IMR-90 (cell line): ENCODE measurements at regions not wholly inside any gene's neighbourhood (a gene's known extent, or its start where the extent isn't known, plus 50 kb on each side); places are given as distances from the start of the nearest gene placed in this dataset.

Experiments
- ATAC-seq: fragments of 200-7000 bp; cut with Tn5 transposase; 2 replicates; pipeline ENCODE4 v1.9.1; 2020; ENCODE audit warnings: low read depth, mild to moderate bottlenecking, moderate library complexity
- BruUV-seq: library from RNA; stranded (reverse); fragments of 400-500 nt; replicated peaks from 2 replicates; lab custom pipeline; 2021; lab: Mats Ljungman, UMichigan
- CTCF ChIA-PET: fragments of 300-600 bp; formaldehyde crosslinking; extraction: SDS; loops from one replicate; lab custom pipeline; 2021; ENCODE audit warnings: antibody characterized with exemption; lab: Yijun Ruan, JAX
- POLR2A ChIA-PET: fragments of 300-600 bp; sonication (Branson Sonifier 250); formaldehyde crosslinking; loops from one replicate; lab custom pipeline; 2022; ENCODE audit warnings: antibody characterized with exemption; ENCODE audit not compliant: unreplicated experiment; lab: Charles Lee
- DNase-seq: peaks from one replicate; pipeline ENCODE4 v3.0.0; 2013
- H2AFZ ChIP-seq: replicated peaks from 2 replicates; pipeline ENCODE3; 2013; ENCODE audit warnings: low read length, mild to moderate bottlenecking; ENCODE audit not compliant: poor library complexity
- H2AK5ac ChIP-seq: 2 replicates; pipeline ENCODE4 v1.6.1; 2013; ENCODE audit warnings: low read depth, low read length, inconsistent platforms
- H2AK9ac ChIP-seq: replicated peaks from 2 replicates; pipeline ENCODE3; 2013; ENCODE audit warnings: mild to moderate bottlenecking, low read depth, low read length, moderate library complexity; ENCODE audit not compliant: poor library complexity
- H2BK120ac ChIP-seq: 2 replicates; pipeline ENCODE4 v1.6.1; 2013; ENCODE audit warnings: low read depth, low read length, inconsistent platforms
- H2BK15ac ChIP-seq: 3 replicates; pipeline ENCODE4 v1.6.1; 2013; ENCODE audit warnings: low read depth, low read length, inconsistent platforms
- H2BK20ac ChIP-seq: 2 replicates; pipeline ENCODE4 v1.6.1; 2013; ENCODE audit warnings: low read depth, mild to moderate bottlenecking, inconsistent platforms, low read length, moderate library complexity
- H2BK5ac ChIP-seq: 2 replicates; pipeline ENCODE4 v1.6.1; 2013; ENCODE audit warnings: mild to moderate bottlenecking, low read depth, low read length, inconsistent platforms; ENCODE audit not compliant: poor library complexity, severe bottlenecking
- H3K14ac ChIP-seq: replicated peaks from 2 replicates; pipeline ENCODE4 v1.6.1; 2013; ENCODE audit warnings: low read depth, low read length, inconsistent platforms
- H3K18ac ChIP-seq: 2 replicates; pipeline ENCODE4 v1.6.1; 2013; ENCODE audit warnings: low read depth, low read length, control low read depth
- H3K23ac ChIP-seq: 2 replicates; pipeline ENCODE4 v1.6.1; 2013; ENCODE audit warnings: low read depth, low read length, inconsistent platforms
- H3K27ac ChIP-seq: 2 replicates; pipeline ENCODE4 v1.5.1; 2013; ENCODE audit warnings: mild to moderate bottlenecking, control low read depth, low read length; ENCODE audit not compliant: insufficient read depth
- H3K27me3 ChIP-seq: 2 replicates; pipeline ENCODE4 v1.6.1; 2013; ENCODE audit warnings: low read length; ENCODE audit not compliant: control insufficient read depth, insufficient read depth
- H3K36me3 ChIP-seq: 2 replicates; pipeline ENCODE4 v1.6.1; 2013; ENCODE audit warnings: low read length, mixed read lengths; ENCODE audit not compliant: control insufficient read depth, insufficient read depth
- H3K4ac ChIP-seq: 2 replicates; pipeline ENCODE4 v1.6.1; 2013; ENCODE audit warnings: low read depth, low read length, inconsistent platforms
- H3K4me1 ChIP-seq: 2 replicates; pipeline ENCODE4 v1.6.1; 2013; ENCODE audit warnings: low read length, mixed read lengths; ENCODE audit not compliant: control insufficient read depth, insufficient read depth
- H3K4me2 ChIP-seq: 2 replicates; pipeline ENCODE4 v1.6.1; 2013; ENCODE audit warnings: low read depth, mild to moderate bottlenecking, control low read depth, low read length, moderate library complexity
- H3K4me3 ChIP-seq: 2 replicates; pipeline ENCODE4 v1.5.1; 2013; ENCODE audit warnings: low read depth, mild to moderate bottlenecking, control low read depth, low read length, moderate library complexity; ENCODE audit not compliant: insufficient read depth
- H3K56ac ChIP-seq: 2 replicates; pipeline ENCODE4 v1.6.1; 2013; ENCODE audit warnings: low read length, inconsistent platforms; ENCODE audit not compliant: insufficient read depth; ENCODE audit errors: extremely low read depth
- H3K79me1 ChIP-seq, 2 experiments: 2 replicates each; pipeline ENCODE4 v1.6.1; 2013; ENCODE audit warnings: low read length in 2 of 2, inconsistent platforms in 1 of 2, low read depth in 1 of 2
- H3K9ac ChIP-seq: 2 replicates; pipeline ENCODE4 v1.6.1; 2013; ENCODE audit warnings: low read depth, low read length, control low read depth
- H3K9me1 ChIP-seq: 2 replicates; pipeline ENCODE4 v1.6.1; 2013; ENCODE audit warnings: low read length, inconsistent platforms; ENCODE audit not compliant: insufficient read depth
- H3K9me3 ChIP-seq: 2 replicates; pipeline ENCODE4 v1.6.1; 2013; ENCODE audit warnings: low read length; ENCODE audit not compliant: control insufficient read depth, insufficient read depth
- H4K20me1 ChIP-seq: 2 replicates; pipeline ENCODE4 v1.6.1; 2013; ENCODE audit warnings: low read length, inconsistent platforms; ENCODE audit not compliant: insufficient read depth
- H4K5ac ChIP-seq: 2 replicates; pipeline ENCODE4 v1.6.1; 2013; ENCODE audit warnings: mild to moderate bottlenecking, low read depth, low read length, control low read depth
- H4K8ac ChIP-seq, 2 experiments: 2 replicates each; pipeline ENCODE4 v1.6.1; 2013; ENCODE audit warnings: low read depth in 2 of 2, low read length in 2 of 2, control low read depth in 1 of 2, inconsistent platforms in 1 of 2
- H4K91ac ChIP-seq: 2 replicates; pipeline ENCODE4 v1.6.1; 2013; ENCODE audit warnings: low read depth, low read length, inconsistent platforms; ENCODE audit not compliant: insufficient read depth
- RAD21 ChIP-seq: IDR thresholded peaks from 2 replicates; pipeline ENCODE4 v1.6.1; 2012; ENCODE audit warnings: low read length, improper control_type of control experiment
- RCOR1 ChIP-seq: IDR thresholded peaks from 2 replicates; pipeline ENCODE4 v1.6.1; 2012; ENCODE audit warnings: mild to moderate bottlenecking, low read length, improper control_type of control experiment; ENCODE audit not compliant: insufficient replicate concordance
- SMC3 ChIP-seq: fragments of 150-350 bp; IDR thresholded peaks from 2 replicates; pipeline ENCODE4 v1.6.1; 2016; ENCODE audit warnings: low read depth, mild to moderate bottlenecking, antibody characterized with exemption, low read length, moderate library complexity
- WGBS, 2 experiments: methylation state at CpG; one replicate each; pipeline versions ENCODE4 v1.1.5 to v1.1.7; 2013; ENCODE audit warnings: missing lambda C conversion rate in 2 of 2; ENCODE audit not compliant: insufficient read length in 1 of 2; ENCODE audit errors: extremely low coverage in 2 of 2; 5-methylcytosine and 5-hydroxymethylcytosine counted together
- dilution Hi-C: fragments of 300-500 bp; cut with HindIII; formaldehyde crosslinking; loops from one replicate; pipeline ENCODE4 v1.14.3; 2018; ENCODE audit warnings: low sequenced_read_pairs; ENCODE audit not compliant: unreplicated experiment
- in situ Hi-C: fragments of 300-500 bp; cut with MboI; formaldehyde crosslinking; loops from 3 replicates; pipeline ENCODE4 v1.14.3; 2019; ENCODE audit warnings: low sequenced_read_pairs, inconsistent platforms, mixed read lengths
- intact Hi-C: fragments of 100-400 bp; cut with micrococcal nuclease; formaldehyde crosslinking; loops from 2 replicates; pipeline ENCODE4 v1.10.0; 2022

GRCh38 chr3:154730186-154730585 is 300.2 kb upstream of the GPR149 start:
- POLR2A ChIA-PET: no interaction called here
- DNase-seq: no peak
- H3K14ac ChIP-seq: no peak overlapping the region

More at GRCh38 chr3:154730186-154730585, 300.2 kb upstream of the GPR149 start:
- H3K4me2 ChIP-seq: no peak overlapping the region
- H2AK5ac ChIP-seq: no peak overlapping the region
- ATAC-seq: no peak
- H3K4me3 ChIP-seq: no peak overlapping the region
- CTCF ChIA-PET: no interaction called here
- H2BK20ac ChIP-seq: no peak overlapping the region
- no peak overlapping the region for H4K5ac ChIP-seq
- H2BK5ac ChIP-seq: no peak overlapping the region
- H3K4me1 ChIP-seq: no peaks in the 10 kb centered on the region
- H2AFZ ChIP-seq: no peak overlapping the region
- dilution Hi-C loops (no loop called here), intact Hi-C loops (no loop called here), in situ Hi-C loops (no loop called here)
- H3K79me1 ChIP-seq: no peaks in the 10 kb centered on the region
- no peak overlapping the region for H3K18ac ChIP-seq
- H3K9me1 ChIP-seq: no peaks in the 10 kb centered on the region
- no peak overlapping the region for H2BK120ac ChIP-seq
- no peaks in the 10 kb centered on the region for H3K9me3 ChIP-seq
- no peak overlapping the region for H2BK15ac ChIP-seq
- H3K23ac ChIP-seq: no peak overlapping the region
- no TSS peak for BruUV-seq
- no peak overlapping the region for H4K91ac ChIP-seq
- no peak overlapping the region for H2AK9ac ChIP-seq
- H3K56ac ChIP-seq: no peak overlapping the region
- no peak overlapping the region for H4K8ac ChIP-seq
- H3K27me3 ChIP-seq: no peaks in the 10 kb centered on the region
- H3K9ac ChIP-seq: no peak overlapping the region
- H4K20me1 ChIP-seq: no peaks in the 10 kb centered on the region
- H3K36me3 ChIP-seq: no peaks in the 10 kb centered on the region
- TF ChIP-seq RAD21 (no peak), RCOR1 (no peak), SMC3 (no peak)
- H3K4ac ChIP-seq: no peak overlapping the region
- H3K27ac ChIP-seq: no peak overlapping the region
- no CpG with 5 or more reads among the region's 1 CpG for WGBS, 2 experiments
